CD4-positive, alpha-beta memory T cell (primary cell): ENCODE measurements at regions not wholly inside any gene's neighbourhood (a gene's known extent, or its start where the extent isn't known, plus 50 kb on each side); places are given as distances from the start of the nearest gene placed in this dataset.
"Not testable (repeated sequence)": the region's sequence is repeated elsewhere in the genome, so short reads cannot be mapped to it uniquely, and the experiment has no call there.

Experiments
- CTCF ChIA-PET: fragments of 350-600 bp; sonication (Branson Sonifier 250); formaldehyde crosslinking; loops from one replicate; lab custom pipeline; 2021; ENCODE audit warnings: inconsistent platforms; ENCODE audit not compliant: partially characterized antibody; lab: Charles Lee
- POLR2A ChIA-PET: fragments of 350-600 bp; sonication (Branson Sonifier 250); formaldehyde crosslinking; loops from one replicate; lab custom pipeline; 2021; ENCODE audit not compliant: partially characterized antibody; lab: Charles Lee
- DNase-seq, 5 donors: peaks; one replicate each; pipeline versions ENCODE4 v3.0.0 to v3.0.0-alpha.2; 2020 to 2022; ENCODE audit warnings: mixed read lengths in 1 of 5
- H3K27ac ChIP-seq: one replicate; pipeline ENCODE4 v1.7.0; 2013; ENCODE audit warnings: low read depth, low read length
- H3K27me3 ChIP-seq: 2 replicates; pipeline ENCODE4 v1.7.0; 2013; ENCODE audit warnings: mild to moderate bottlenecking, low read length, moderate library complexity; ENCODE audit not compliant: insufficient read depth
- H3K36me3 ChIP-seq: 2 replicates; pipeline ENCODE4 v1.7.0; 2013; ENCODE audit warnings: mild to moderate bottlenecking, low read length, moderate library complexity; ENCODE audit not compliant: insufficient read depth
- H3K4me1 ChIP-seq: 2 replicates; pipeline ENCODE4 v1.7.0; 2013; ENCODE audit warnings: mild to moderate bottlenecking, low read length, moderate library complexity; ENCODE audit not compliant: insufficient read depth
- H3K4me3 ChIP-seq, 2 donors: one replicate each; pipeline ENCODE4 v1.7.0; 2013; ENCODE audit warnings: low read length in 2 of 2, mild to moderate bottlenecking in 1 of 2
- H3K9me3 ChIP-seq, 2 donors: one replicate each; pipeline ENCODE4 v1.7.0; 2013; ENCODE audit warnings: low read length in 2 of 2, control low read depth in 1 of 2; ENCODE audit not compliant: control insufficient read depth in 1 of 2
- H3K27ac Mint-ChIP-seq, 7 donors: one replicate each; pipeline ENCODE4 v1.8.0; 2020 to 2021; ENCODE audit warnings: mixed read lengths in 7 of 7, mild to moderate bottlenecking in 6 of 7, inconsistent platforms in 3 of 7, moderate library complexity in 3 of 7
- H3K27me3 Mint-ChIP-seq, 2 donors: one replicate each; pipeline ENCODE4 v1.8.0; 2020 to 2021; ENCODE audit warnings: mixed read lengths in 2 of 2
- H3K36me3 Mint-ChIP-seq, 2 donors: one replicate each; pipeline ENCODE4 v1.8.0; 2020 to 2021; ENCODE audit warnings: mixed read lengths in 2 of 2, inconsistent platforms in 1 of 2, mild to moderate bottlenecking in 1 of 2
- H3K4me1 Mint-ChIP-seq, 4 donors: one replicate each; pipeline ENCODE4 v1.8.0; 2020 to 2021; ENCODE audit warnings: mixed read lengths in 4 of 4, mild to moderate bottlenecking in 1 of 4
- H3K4me3 Mint-ChIP-seq, 8 donors: one replicate each; pipeline ENCODE4 v1.8.0; 2020 to 2021; ENCODE audit warnings: mixed read lengths in 8 of 8, mild to moderate bottlenecking in 7 of 8, moderate library complexity in 6 of 8, inconsistent platforms in 3 of 8
- H3K9me3 Mint-ChIP-seq, 8 donors: one replicate each; pipeline ENCODE4 v1.8.0; 2020 to 2021; ENCODE audit warnings: mixed read lengths in 8 of 8, mild to moderate bottlenecking in 5 of 8, inconsistent platforms in 3 of 8, moderate library complexity in 1 of 8
- intact Hi-C: fragments of 100-400 bp; cut with micrococcal nuclease; formaldehyde crosslinking; loops from one replicate; pipeline ENCODE4 v1.15.1; 2023

DNA sequence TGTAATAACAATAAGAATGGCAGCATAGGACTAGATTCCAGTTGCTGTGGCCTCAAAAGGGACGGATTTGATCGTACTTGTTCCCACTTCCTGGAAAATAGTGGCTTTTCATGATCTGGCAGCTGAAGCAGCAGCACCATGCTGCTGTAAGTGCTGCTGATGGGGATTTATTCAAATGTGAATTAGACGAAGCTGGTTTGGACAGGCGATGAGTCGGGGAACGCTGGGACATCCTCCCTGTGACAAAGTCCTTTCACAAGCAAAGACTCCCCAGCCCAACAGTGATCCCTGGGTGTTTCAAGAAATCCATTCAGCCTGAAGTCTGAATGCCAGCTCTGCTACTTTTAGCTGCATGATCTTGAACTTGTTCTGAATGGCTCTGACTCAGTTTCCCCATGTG lies 88.6 kb upstream of the XYLT1 start:
- H3K27ac ChIP-seq = no peak overlapping the region
- POLR2A ChIA-PET = no interaction called here

DNA sequence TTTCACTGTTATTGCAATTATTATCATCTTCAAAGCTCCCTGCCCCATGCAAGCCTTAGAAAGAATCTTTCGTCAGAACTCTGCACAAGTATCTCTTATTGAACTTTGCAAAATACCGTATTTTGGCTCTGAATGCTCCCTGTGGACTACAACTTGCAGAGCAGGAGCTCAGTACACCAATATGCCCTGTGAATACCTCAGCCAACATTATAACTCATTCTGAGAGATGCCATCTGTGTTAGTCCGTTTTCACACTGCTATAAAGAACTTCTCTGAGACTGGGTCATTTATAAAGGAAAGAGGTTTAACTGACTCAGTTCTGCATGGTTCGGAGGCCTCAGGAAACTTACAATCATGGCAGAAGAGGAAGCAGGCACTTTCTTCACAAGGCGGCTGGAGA lies 87.2 kb upstream of the XYLT1 start:
- no peak overlapping the region for H3K27ac Mint-ChIP-seq
- no peaks in the 10 kb centered on the region for H3K9me3 ChIP-seq
- no peak overlapping the region for H3K4me3 Mint-ChIP-seq
- peaks cover 0 to 4% (median 1%) of the 10 kb centered on the region in 4 donors for H3K4me1 Mint-ChIP-seq
- H3K27me3 Mint-ChIP-seq = peaks cover 8 to 23% of the 10 kb centered on the region in 2 donors
- no peaks in the 10 kb centered on the region for H3K9me3 Mint-ChIP-seq
- CTCF ChIA-PET = interaction anchor here (1.1 to 2.4 kb wide), 4 partner anchors 16 to 90 kb away, joined by 3 to 11 read pairs (median 4); no protein-coding TSS in a partner anchor
- POLR2A ChIA-PET = no interaction called here
- H3K4me3 ChIP-seq = no peak overlapping the region
- H3K27me3 ChIP-seq = no peaks in the 10 kb centered on the region
- intact Hi-C loops = no loop called here
- no peaks in the 10 kb centered on the region for H3K36me3 ChIP-seq
- H3K36me3 Mint-ChIP-seq = no peaks in the 10 kb centered on the region
- H3K27ac ChIP-seq = no peak overlapping the region
- H3K4me1 ChIP-seq = no peaks in the 10 kb centered on the region
- DNase-seq = no peak

More for the DNA sequence above, 88.6 kb upstream of the XYLT1 start:
- Histone ChIP-seq H3K36me3 (no peaks in the 10 kb centered on the region), H3K4me1 (no peaks in the 10 kb centered on the region), H3K9me3 (no peaks in the 10 kb centered on the region), H3K27me3 (no peaks in the 10 kb centered on the region), H3K4me3 (no peak overlapping the region)
- intact Hi-C loops = no loop called here
- no peak for DNase-seq
- Mint-ChIP-seq H3K36me3 (no peaks in the 10 kb centered on the region), H3K9me3 (no peaks in the 10 kb centered on the region), H3K27ac (no peak overlapping the region), H3K4me1 (peaks cover 0 to 4% (median 1%) of the 10 kb centered on the region in 4 donors), H3K27me3 (peaks cover 9 to 22% of the 10 kb centered on the region in 2 donors), H3K4me3 (no peak overlapping the region)
- CTCF ChIA-PET = interaction anchor here (0.6 to 1.0 kb wide), 2 partner anchors 19 to 21 kb away, joined by 3 read pairs; no protein-coding TSS in a partner anchor

DNA sequence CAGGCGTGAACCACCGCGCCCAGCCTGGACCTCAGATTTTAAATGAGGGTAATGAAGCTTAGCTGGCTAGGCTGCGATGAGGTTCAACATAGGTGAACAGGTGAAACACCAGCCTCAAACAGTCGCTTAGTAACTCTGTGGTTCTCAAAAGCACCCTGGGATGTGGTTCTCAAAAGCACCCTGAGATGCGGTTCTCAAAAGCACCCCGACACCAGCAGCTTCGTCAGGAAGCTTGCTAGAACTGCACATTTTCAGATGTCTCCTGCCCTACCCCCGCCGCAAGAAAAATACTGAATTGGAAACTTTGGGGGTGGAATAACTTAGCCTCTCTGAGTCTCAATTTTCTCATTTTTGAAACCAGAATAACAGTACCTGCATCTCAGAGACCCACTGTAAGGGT lies 86.7 kb upstream of the XYLT1 start:
- no peaks in the 10 kb centered on the region for H3K4me1 ChIP-seq
- intact Hi-C loops = no loop called here
- H3K9me3 Mint-ChIP-seq = no peaks in the 10 kb centered on the region
- no peaks in the 10 kb centered on the region for H3K36me3 ChIP-seq
- no peaks in the 10 kb centered on the region for H3K9me3 ChIP-seq
- peaks cover 0 to 4% (median 1%) of the 10 kb centered on the region in 4 donors for H3K4me1 Mint-ChIP-seq
- peak in 2 of 5 donors; percentile 13 to 48 for DNase-seq
- H3K27me3 ChIP-seq = no peaks in the 10 kb centered on the region
- peaks cover 8 to 23% of the 10 kb centered on the region in 2 donors for H3K27me3 Mint-ChIP-seq
- no peak overlapping the region for H3K4me3 Mint-ChIP-seq
- ChIA-PET POLR2A (no interaction called here), CTCF (interaction anchor here (1.0 to 2.4 kb wide), 5 partner anchors 10 to 90 kb away, joined by 3 to 11 read pairs (median 4); no protein-coding TSS in a partner anchor)
- H3K36me3 Mint-ChIP-seq = no peaks in the 10 kb centered on the region
- no peak overlapping the region for H3K27ac ChIP-seq
- no peak overlapping the region for H3K27ac Mint-ChIP-seq
- no peak overlapping the region for H3K4me3 ChIP-seq

DNA sequence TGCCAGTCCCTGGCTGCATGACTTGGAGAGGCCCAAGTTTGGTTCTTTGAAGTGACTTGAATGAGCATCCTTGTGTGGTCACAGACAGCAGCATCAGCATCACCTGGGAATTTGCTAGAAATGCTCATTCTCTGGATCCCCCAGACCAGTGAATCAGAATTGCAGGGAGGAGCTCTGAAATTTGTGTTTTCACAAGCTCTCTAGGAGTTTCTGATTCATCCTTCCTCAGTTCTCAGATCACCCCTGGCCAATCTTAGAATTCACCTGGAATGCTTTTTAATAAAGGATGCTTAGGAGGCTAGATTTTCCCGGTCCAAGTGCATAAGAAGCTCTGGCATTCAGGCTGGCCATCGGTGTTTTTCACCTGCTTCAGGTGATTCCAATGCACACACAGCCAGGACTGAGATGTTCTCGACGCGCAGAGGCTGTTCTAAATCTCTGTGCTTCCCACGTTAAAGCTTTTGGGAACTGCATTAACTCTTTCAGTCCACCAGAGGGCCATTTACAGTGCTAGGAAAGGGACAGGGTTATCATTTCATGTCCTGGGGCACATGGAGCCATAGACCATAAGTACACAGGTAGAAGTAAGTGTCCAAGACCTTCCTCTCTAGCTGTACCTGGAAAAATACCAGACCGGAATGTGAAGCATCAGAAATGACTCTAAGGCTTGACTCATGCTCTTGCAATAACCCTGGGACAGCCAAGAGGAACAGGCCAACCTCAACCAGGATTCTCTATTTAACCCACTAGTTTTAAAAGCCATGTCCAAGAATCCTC lies 85.7 kb upstream of the XYLT1 start:
- Mint-ChIP-seq H3K4me3 (no peak overlapping the region), H3K4me1 (peaks cover 0 to 4% (median 1%) of the 10 kb centered on the region in 4 donors), H3K9me3 (no peaks in the 10 kb centered on the region), H3K36me3 (no peaks in the 10 kb centered on the region), H3K27me3 (peaks cover 9 to 23% of the 10 kb centered on the region in 2 donors), H3K27ac (no peak overlapping the region)
- ChIA-PET CTCF (interaction anchor here (1.0 to 2.4 kb wide), 6 partner anchors 9 to 89 kb away, joined by 3 to 11 read pairs (median 4); no protein-coding TSS in a partner anchor), POLR2A (no interaction called here)
- no peak overlapping the region for H3K27ac ChIP-seq
- no peak overlapping the region for H3K4me3 ChIP-seq
- H3K4me1 ChIP-seq = no peaks in the 10 kb centered on the region
- intact Hi-C loops = no loop called here
- H3K9me3 ChIP-seq = no peaks in the 10 kb centered on the region
- DNase-seq = no peak
- no peaks in the 10 kb centered on the region for H3K36me3 ChIP-seq
- no peaks in the 10 kb centered on the region for H3K27me3 ChIP-seq

DNA sequence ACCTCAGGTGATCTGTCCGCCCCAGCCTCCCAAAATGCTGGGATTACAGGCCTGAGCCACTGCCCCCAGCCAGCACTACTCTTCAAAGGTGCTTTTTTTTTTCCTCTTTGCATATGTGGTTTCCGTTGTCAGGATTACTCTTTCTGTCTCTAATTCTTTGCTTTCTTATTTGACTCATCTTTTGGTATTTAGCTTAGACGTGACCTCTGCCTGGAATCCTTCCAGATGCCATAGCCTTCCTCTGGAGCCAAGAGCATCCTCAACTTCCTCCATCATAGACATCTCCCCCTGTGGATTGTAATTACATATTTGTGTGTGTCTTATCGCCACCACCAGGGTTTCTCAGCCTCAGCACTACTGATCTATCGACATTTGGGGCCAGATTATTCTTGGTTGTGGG lies 84.4 kb upstream of the XYLT1 start:
- Mint-ChIP-seq H3K27ac (peak overlapping the region in 2 of 7 donors; percentile 4 to 60), H3K4me3 (no peak overlapping the region), H3K4me1 (peaks cover 0 to 4% (median 1%) of the 10 kb centered on the region in 4 donors), H3K27me3 (peaks cover 9 to 21% of the 10 kb centered on the region in 2 donors), H3K36me3 (no peaks in the 10 kb centered on the region), H3K9me3 (no peaks in the 10 kb centered on the region)
- no peaks in the 10 kb centered on the region for H3K27me3 ChIP-seq
- POLR2A ChIA-PET = no interaction called here
- H3K9me3 ChIP-seq = no peaks in the 10 kb centered on the region
- CTCF ChIA-PET = interaction anchor here (2.5 kb wide), 1 partner anchor 24 kb away, joined by 9 read pairs; no protein-coding TSS in a partner anchor
- no peak overlapping the region for H3K4me3 ChIP-seq
- intact Hi-C loops = no loop called here
- H3K27ac ChIP-seq = no peak overlapping the region
- no peaks in the 10 kb centered on the region for H3K36me3 ChIP-seq
- DNase-seq = no peak
- H3K4me1 ChIP-seq = no peaks in the 10 kb centered on the region

DNA sequence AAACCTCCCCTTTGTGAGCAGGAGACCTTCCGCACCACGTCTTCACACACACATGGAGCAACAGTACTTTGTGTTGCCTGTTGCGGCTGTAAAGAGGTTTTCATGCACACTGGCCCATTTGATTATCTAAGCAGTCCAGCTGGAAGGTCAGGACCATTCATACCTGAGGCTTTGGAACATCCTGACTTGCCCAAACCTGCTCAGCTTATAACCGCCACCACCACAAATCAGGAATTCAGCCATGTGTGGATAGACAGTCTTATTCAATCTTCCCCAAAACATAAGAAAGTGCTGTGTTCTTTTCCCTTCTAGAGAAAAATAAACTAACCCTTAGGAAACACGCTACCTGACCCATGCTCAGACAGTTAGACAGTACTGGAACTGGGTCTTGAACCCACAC lies 81.6 kb upstream of the XYLT1 start:
- H3K4me1 Mint-ChIP-seq = peaks cover 0 to 4% (median 1%) of the 10 kb centered on the region in 4 donors
- no peaks in the 10 kb centered on the region for H3K36me3 Mint-ChIP-seq
- CTCF ChIA-PET = no interaction called here
- H3K9me3 Mint-ChIP-seq = peaks cover 0 to 3% (median 0%) of the 10 kb centered on the region in 8 donors
- no peaks in the 10 kb centered on the region for H3K27me3 ChIP-seq
- no peak overlapping the region for H3K27ac ChIP-seq
- no peaks in the 10 kb centered on the region for H3K9me3 ChIP-seq
- DNase-seq = no peak
- no peak overlapping the region for H3K4me3 Mint-ChIP-seq
- H3K27ac Mint-ChIP-seq = no peak overlapping the region
- intact Hi-C loops = no loop called here
- peaks cover 9% of the 10 kb centered on the region in 2 donors for H3K27me3 Mint-ChIP-seq
- no peak overlapping the region for H3K4me3 ChIP-seq
- H3K4me1 ChIP-seq = no peaks in the 10 kb centered on the region
- H3K36me3 ChIP-seq = no peaks in the 10 kb centered on the region
- POLR2A ChIA-PET = no interaction called here

DNA sequence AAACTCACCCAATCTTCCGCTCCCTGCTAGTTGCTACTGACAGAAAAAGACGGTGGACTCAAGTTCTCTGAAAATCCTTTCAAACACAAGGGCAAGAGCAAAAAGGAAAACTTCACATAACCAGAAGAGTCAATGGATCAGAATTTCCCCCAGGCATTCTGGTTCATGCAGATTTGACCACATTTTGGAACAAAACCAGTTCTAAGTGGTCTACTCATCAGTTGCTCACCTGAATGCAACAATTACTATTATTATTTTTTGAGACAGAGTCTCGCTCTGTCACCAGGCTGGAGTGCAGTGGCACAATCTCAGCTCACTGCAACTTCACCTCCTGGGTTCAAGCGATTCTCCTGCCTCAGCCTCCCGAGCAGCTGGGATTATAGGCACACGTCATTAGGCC lies 80.9 kb upstream of the XYLT1 start:
- H3K9me3 Mint-ChIP-seq, H3K4me3 ChIP-seq, H3K27me3 ChIP-seq, H3K9me3 ChIP-seq, H3K4me3 Mint-ChIP-seq, H3K36me3 ChIP-seq, H3K27ac ChIP-seq, H3K36me3 Mint-ChIP-seq, H3K27me3 Mint-ChIP-seq, H3K4me1 Mint-ChIP-seq, intact Hi-C loops, CTCF ChIA-PET, H3K4me1 ChIP-seq, DNase-seq, POLR2A ChIA-PET, H3K27ac Mint-ChIP-seq: not testable (repeated sequence)
